ENCODE measurements at regions not wholly inside any gene's neighbourhood (a gene's known extent, or its start where the extent isn't known, plus 50 kb on each side); places are given as distances from the start of the nearest gene placed in this dataset.

DNA sequence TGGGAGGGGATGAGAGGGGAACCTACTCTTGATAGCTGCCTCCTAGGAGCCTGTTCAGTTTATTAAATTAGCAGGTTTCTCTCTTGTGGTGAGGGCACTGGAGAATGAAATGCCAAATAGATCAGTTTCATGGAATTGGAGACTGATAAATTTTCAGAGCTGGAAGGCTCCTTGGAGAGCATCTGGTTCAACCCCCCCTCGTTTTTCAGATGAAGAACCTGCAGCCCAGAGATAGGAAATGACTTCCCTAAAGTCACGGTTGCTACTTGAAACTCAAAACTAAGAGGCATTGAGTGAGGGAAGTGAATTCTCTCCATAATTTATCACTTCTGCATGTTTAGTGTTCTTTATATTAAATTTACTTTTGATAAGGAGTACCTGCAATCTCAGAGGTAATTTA, 366.0 kb upstream of the CCL2 start:
- TF ChIP-seq CTCF (conservative IDR thresholded peaks at IDR 0.05 in 1 of 2, IDR thresholded peaks at IDR 0.05 in 1 of 2; ENCODE audit: low read depth in 1 of 2, low read length in 2 of 2) (no peak), EZH2 (IDR thresholded peaks at IDR 0.05; ENCODE audit: low read length, missing control alignments) (no peak)

All from fibroblast of lung (primary cell).